DMS79 treated with DMSO at 0.1 percent for 48 hours (cell line): ENCODE measurements at regions not wholly inside any gene's neighbourhood (a gene's known extent, or its start where the extent isn't known, plus 50 kb on each side); places are given as distances from the start of the nearest gene placed in this dataset.

ENCODE experiments used
- DNase-seq: peaks from one replicate; lab custom pipeline; 2025; lab: John Stamatoyannopoulos, UW

- no peak for DNase-seq
Observed at GRCh38 chr18:27627927-27628326, 442.8 kb upstream of the CHST9 start.

- DNase-seq = no peak
Observed at GRCh38 chr18:27621236-27621890, 436.3 kb upstream of the CHST9 start.

GRCh38 chr18:27619906-27620305 lies 434.8 kb upstream of the CHST9 start:
- DNase-seq = no peak

DNA sequence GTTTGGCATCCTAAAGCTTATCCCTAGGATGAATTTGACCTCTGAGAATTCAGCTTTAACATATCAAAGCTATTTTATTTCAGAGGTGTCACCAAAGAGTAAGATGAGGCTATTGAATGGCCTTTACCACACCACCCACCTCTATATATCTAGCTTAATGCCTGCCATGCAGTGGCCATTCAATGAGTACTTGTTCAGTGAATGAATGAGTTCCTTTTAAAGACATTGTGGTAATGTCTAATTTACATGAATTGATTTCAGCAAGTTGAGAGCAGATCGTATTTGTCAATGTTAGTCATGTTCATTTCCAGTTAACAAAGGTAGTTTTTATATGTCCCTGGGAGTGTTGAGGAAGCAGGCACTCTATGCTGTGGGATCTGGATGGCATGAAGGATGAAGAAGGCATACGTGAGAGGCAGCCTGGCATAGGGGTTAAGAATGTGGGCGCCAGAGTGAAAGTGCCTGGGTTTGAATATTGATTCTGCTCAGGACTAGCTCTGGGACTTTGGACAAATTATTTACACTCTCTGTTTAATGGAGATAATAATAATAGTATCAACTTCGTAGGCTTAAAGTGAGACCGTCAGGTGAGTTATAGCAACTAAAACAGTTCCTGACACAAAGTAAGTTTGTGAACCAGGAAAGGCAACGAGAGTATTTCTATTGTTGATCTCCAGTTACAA lies 434.1 kb upstream of the CHST9 start:
- no peak for DNase-seq

GRCh38 chr18:27616324-27616723 lies 431.2 kb upstream of the CHST9 start:
- no peak for DNase-seq

GRCh38 chr18:27614951-27615844 lies 430.1 kb upstream of the CHST9 start:
- DNase-seq = no peak

GRCh38 chr18:27609221-27609620 lies 424.1 kb upstream of the CHST9 start:
- no peak for DNase-seq

GRCh38 chr18:27608742-27609141 lies 423.6 kb upstream of the CHST9 start:
- no peak for DNase-seq

GRCh38 chr18:27608174-27608573 lies 423.1 kb upstream of the CHST9 start:
- no peak for DNase-seq

- no peak for DNase-seq
Observed at GRCh38 chr18:27606741-27607140, 421.6 kb upstream of the CHST9 start.

- peak; percentile 53 for DNase-seq
Observed at GRCh38 chr18:27605107-27605834, 420.2 kb upstream of the CHST9 start.

DNA sequence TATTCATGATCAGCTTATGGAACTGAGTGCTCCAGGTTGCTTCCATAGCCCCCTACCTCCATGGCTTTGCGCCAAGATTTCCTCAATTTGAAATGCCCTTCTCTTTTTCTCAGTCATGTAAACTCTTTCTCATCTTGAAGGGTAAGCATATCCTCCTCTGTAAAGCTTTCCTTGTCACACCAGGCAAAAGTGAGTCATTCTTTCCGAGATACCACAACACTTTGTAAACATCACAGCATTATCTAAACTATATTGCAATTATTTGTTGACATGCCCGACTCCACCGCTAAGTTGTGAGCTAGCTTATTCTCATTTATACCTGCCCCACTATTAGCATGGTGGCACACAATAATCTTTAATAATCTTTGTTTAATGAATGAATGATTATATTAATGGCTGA lies 419.5 kb upstream of the CHST9 start:
- DNase-seq = no peak

DNA sequence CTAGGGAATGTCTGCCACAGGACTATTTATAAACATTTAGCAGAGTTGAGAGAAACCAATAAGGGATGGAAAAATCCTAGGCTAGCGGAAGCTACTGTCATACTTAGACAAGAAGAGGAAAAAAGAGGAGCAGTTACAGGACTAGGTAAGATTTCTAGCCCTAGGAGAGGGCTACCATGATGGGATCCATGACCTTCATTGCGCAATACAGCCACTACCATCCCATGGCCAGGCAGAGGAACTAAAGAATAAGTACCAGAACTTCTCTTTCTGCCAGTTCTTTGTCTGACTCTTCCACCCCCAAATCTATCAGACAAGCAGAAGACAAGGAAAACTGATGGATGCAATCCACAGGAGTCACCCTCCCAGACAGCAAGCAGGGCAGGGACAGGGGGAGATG lies 417.0 kb upstream of the CHST9 start:
- no peak for DNase-seq

DNA sequence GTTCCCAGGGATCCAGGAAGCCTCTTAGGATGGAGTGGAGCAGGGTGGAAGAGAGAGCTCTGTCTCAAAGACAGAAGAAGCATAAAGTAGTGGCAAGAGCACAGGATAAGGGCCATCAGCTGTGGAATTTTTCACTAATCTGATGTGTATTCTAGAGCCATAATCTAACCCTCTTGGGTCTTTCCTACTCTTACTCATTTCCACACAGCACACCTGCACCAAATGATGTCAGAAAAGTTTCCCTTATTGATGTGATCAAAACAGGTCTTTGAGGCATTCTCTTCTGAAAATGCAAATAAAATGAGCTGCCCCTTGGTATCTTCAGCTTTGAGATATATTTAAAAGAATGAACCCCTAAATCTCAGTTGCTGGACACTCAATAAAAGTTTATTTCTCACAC lies 415.1 kb upstream of the CHST9 start:
- DNase-seq = no peak

GRCh38 chr18:27599202-27599829 lies 414.2 kb upstream of the CHST9 start:
- peak; percentile 8 for DNase-seq

DNA sequence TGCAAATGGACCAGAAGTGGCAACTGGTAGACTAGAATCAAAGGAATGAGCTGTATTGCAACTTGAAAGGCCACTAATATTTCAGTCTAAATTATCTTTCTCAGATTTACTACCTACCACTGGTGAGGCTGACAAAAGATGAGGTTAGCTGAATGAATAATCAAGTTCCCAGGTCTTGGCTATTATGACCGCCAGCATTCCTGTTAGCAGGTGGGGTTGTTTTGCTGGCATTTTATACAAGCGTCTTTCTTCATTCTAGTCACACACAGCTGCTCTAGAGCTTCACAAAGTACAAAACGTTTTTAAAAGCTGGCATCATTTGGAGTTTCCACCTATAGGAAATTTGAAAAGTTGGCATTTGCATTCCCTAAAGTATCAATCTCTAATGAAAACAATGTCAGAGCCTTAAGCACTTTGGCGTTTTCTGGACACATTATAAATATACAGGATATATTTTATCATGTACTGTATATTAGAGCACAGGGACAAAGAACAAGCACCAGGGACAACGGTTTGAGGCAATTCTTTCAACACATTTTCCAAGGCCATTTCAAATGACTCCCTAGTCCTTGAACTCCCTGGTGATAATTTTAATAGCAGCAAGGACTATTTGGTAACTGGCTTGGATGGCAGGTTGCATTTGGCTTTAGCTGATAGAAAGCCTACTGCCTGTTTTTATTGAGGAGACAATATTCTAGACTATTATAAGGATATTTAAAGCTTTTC lies 410.2 kb upstream of the CHST9 start:
- no peak for DNase-seq

DNA sequence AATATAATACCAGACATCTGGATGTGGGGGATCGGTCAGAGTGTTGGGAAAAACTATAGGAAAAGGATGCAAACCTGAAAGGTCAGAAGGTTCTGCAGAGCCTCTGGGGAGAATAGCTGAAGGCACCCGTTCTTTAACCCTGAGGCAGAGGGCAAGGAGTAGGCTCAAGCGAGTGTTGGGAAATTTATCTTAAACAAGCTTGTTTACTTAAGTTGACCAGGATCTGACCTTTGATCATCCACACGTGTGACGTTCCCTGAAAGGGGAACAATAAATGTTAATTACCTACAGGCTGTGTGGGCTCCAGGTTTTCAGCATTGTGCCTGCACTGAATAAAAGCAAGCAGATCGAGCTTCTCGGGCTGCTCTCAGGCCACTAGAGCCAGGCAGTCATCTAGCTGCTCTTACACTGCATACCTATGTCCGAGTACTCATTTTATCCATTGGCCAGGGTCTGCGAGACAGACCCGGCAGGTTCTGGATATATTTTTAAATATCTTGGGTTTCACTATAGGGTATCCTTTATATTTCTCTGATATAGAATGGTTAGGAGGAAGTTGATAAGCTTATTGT lies 400.6 kb upstream of the CHST9 start:
- DNase-seq = no peak

- DNase-seq = no peak
Observed at GRCh38 chr18:27583466-27583865, 398.4 kb upstream of the CHST9 start.

DNA sequence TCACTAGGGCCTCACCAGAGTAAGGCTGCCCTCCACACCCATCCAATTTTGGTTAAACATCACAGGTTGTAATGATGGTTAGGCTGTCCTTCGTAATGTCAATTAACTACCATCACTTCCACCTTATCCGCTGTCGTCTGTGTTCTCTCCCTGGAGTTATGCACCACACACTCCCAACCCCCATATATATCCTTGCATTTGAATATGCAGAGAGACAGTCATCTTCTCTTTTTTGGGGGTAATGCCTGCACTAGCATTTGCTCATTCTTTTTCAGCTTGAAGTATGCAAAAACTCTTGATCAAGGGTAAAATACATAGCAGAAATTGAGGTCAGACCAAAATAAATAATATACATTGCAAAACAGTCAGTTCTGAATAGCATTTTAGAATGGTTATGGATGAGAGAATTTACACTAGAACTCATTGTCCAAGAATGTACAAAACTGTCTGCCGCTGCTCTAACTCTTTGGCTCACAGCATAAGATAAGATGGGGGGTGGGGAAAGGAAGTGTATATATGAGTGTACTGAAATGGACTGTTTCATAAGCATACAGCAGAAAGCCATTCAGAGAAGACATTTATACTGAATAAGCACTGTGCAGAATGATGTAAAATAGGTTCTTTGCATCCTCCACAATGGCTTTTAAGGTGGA lies 397.8 kb upstream of the CHST9 start:
- DNase-seq = no peak

- no peak for DNase-seq
Observed at GRCh38 chr18:27581296-27581904, 396.3 kb upstream of the CHST9 start.
